HG02885 (cell line): ENCODE measurements at regions not wholly inside any gene's neighbourhood (a gene's known extent, or its start where the extent isn't known, plus 50 kb on each side); places are given as distances from the start of the nearest gene placed in this dataset.
"Not testable (repeated sequence)": the region's sequence is repeated elsewhere in the genome, so short reads cannot be mapped to it uniquely, and the experiment has no call there.

Source experiments
- ATAC-seq: cut with Tn5 transposase; IDR thresholded peaks from one replicate; pipeline ENCODE4 v1.9.1; 2021; ENCODE audit warnings: mild to moderate bottlenecking; ENCODE audit not compliant: unreplicated experiment, poor library complexity

- no peak for ATAC-seq
Measured at GRCh38 chr3:177447938-177448337, 250.7 kb upstream of the TBL1XR1 start.

- peak; percentile 28 for ATAC-seq
Measured at GRCh38 chr3:177448987-177449359, 251.7 kb upstream of the TBL1XR1 start.

DNA sequence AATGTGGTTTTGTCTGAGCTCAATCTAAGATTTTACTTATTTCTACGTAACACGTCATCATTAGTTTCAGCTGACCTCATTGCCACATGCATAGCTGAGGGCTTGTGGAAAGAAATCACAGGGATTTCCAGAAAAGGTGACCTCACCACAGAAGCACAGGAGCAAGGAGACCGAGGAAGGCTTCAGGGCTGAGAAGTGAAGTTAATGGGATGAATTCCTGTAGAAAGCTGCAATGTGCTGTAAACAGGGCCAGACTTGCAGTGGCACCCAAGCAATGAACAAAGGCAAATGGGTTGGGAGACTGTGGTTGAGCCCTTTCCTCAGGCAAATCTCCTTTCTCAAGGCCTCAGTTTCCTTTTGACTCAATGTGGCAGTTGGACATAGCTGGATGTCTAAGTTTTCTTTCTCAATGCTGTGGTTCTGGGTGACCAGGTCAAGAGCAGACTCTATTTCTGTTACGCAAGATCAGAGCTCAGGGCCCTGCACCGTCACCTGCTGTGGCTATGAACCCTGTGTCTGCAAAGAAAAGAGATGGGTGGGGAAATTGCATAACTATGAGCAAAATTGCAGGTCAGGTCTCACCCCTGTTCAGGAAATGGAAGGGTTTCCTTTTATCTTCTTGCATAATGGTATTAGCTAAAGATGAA lies 252.2 kb upstream of the TBL1XR1 start:
- ATAC-seq = peak; percentile 97

DNA sequence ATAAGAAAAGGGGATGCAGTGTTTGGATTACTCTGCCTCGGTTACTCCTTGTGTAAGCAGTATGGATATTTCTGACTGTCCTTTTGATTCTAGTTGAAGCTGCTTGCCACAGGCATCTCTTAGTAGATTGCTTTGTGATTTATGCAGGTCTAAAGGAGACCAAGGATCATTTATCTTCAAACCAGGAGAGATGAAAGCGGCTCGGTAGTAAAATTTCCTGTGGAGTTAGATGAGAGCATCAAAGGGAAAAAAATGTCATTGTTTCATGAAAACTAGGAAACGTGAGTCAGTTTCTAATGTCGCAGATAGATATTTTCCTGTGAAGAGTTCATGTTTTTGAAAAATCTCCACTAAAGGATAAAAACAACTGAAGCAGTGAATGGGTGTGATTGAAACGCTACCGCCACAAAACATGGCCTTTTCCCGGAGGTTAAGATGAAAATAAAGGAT lies 254.0 kb upstream of the TBL1XR1 start:
- ATAC-seq = no peak

- ATAC-seq = no peak
Measured at GRCh38 chr3:177451864-177452830, 254.9 kb upstream of the TBL1XR1 start.

- no peak for ATAC-seq
Measured at GRCh38 chr3:177452831-177453450, 255.7 kb upstream of the TBL1XR1 start.

- no peak for ATAC-seq
Measured at GRCh38 chr3:177453451-177453844, 256.2 kb upstream of the TBL1XR1 start.

DNA sequence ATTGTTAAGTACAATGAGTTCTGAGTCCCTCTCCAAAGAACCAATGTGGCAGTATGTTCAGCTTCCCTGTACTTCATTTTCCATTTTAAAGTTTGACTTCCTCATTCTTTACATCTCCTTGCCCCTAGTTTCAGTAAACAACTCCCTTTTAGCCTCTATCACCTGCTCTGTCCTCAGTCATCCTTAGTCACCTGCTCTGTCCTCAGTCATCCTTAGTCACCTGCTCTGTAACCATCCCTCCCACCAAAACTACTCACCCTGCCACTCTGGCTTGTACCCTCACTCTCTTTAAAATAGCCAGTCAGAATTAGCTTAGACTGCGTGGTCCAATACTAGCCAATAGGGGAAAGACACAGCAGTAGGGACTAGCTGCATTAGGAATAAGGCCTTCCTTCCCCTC lies 259.9 kb upstream of the TBL1XR1 start:
- not testable (repeated sequence) for ATAC-seq

DNA sequence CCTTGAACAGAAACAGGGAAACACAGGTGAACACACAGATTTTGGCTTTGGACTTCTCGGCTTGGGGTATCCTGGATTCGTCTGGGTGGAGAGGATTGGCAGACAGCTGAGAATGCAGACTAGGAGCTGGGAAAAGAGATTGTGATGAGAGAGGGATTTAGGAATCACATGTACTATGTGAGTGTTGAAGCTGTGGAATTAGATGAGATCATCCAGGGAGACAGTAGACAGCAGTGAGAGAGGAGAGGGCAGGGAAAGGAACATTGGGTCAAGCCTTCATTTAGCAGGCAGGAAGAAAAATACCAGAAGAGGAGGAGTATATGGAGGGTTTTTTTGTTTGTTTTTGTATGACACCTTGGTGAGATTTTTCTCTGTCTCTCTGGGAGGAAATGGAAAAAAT lies 262.1 kb upstream of the TBL1XR1 start:
- ATAC-seq = no peak

DNA sequence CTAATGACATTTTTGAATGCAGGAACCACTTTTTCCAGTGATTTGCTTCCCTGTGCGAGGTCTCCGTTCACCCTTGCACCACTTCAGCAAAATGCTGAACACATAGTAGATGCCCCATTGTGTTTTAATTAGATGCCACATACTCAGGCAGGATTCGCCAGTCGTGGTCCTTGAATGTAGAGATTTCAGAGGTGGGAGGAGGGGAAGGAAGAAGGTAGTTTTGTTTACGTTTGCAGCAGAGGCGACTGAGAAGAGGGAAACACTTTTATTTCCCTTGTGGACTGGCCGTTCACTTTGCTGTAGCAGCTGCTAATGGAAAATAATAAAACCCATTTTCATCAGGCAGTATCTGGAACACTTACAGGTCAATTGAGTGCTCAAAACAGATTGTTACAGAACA lies 262.8 kb upstream of the TBL1XR1 start:
- ATAC-seq = no peak

- ATAC-seq = no peak
Measured at GRCh38 chr3:177461765-177462164, 264.5 kb upstream of the TBL1XR1 start.

DNA sequence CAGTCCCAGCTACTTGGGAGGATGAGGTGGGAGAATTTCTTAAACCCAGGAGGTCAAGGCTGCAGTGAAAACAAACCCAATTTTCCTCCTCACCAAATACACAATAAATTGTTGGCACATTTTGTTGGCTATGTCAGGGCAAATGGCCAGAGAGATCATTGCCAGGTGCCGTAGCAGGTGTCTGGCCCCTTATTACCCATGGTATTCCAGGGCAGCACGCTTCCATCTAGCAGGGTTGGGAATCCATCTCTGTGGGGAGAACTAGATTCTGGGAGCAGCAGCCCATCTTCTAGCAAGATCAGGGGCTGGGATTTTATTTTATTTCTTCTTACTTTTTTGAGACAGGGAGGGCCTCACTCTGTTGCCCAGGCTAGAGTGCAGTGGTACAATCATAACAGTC lies 266.1 kb upstream of the TBL1XR1 start:
- not testable (repeated sequence) for ATAC-seq

DNA sequence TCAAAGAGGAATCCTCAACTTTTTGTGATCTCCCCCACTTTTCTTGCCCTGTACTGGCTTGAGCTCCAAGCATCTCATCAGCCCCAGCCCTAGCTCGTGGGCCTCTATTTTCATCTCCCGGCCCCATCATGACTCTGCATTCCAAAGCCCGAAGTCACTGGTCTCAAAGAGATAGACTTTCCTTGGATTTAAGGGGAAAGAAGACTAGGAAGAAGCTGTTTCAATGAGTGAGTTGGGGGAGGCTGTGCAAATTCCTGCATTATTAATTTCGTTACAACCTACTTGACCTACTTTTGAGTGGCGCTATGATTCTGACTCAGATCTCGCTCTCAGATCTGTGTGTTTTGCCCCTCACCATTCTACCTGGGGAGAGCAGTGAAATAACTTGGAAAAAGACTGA lies 266.6 kb upstream of the TBL1XR1 start:
- no peak for ATAC-seq

DNA sequence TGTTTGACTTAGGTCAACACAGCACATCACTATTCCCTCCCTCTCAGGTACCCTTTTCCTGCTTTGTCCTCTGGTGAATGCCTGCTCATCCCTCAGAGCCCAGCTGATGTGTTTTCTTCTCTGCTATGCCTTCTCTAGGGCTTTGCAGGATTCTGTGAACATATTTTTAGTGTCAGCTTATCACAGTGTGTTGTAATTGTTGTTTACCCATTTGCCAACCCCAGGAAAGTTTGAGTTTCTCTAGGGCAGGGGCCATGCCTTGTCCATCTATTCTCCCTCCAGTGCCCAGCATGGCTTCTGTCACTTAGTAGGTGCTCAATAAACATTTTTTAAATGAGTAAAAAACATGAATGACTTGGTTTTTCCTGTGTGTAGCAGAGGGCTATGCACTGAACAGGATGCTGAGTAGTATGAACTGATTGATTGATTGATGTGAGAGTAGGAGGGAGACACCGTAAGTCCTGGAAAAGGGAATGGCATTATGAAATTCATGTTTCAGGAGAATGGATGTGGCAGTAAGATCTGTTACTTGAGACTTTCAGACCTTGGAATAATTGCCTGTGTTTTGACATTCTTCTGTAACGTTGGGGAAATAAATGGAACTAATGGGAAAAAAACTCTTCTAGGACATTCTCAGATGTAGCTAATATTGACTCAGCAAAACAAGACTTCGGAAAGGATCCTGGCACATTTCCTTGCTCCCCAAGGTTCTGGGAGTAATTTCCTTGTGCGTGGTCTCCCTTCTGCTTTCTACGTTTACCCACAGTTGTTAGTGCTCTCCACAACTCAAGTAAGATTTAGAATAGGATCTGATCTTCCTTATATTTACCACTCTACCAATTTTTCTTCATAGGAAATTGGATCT lies 267.3 kb upstream of the TBL1XR1 start:
- no peak for ATAC-seq

DNA sequence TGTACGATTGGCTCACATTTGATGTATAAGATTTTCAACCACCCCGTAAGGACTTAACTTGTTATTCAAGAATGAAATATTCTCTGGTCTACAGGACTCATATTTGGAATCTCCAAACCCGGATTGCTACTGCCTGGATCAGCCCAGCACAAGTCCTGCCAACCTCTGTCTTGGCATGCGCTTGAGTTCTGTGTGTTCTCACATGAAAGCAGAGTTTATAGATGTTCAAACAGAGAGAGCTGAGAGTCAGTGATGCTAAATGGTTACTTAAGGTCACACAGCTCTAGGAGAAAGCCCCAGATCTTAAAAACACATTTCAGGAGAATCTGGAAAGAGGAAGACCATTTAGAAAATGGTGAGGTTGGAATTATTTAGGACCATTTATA lies 268.0 kb upstream of the TBL1XR1 start:
- no peak for ATAC-seq

DNA sequence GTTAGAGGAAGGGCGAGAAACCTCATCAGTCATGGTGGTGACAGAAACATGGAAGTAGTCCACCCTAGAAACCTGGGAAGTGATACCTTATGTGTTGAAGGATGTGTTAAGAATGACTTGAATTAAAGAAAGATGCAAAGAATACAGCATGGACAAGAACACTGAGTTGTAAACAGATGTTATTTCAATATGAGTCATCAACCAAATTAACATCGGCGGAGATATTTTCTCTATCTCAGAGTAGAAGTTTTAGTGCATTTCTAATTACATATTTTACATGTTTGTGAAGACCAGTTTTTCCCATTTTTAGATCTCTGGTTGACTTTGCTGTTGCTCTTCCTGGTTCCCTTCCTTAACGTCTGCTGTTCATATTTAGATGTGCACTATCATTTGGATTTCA lies 268.8 kb upstream of the TBL1XR1 start:
- no peak for ATAC-seq

GRCh38 chr3:177466622-177467021 lies 269.3 kb upstream of the TBL1XR1 start:
- not testable (repeated sequence) for ATAC-seq

DNA sequence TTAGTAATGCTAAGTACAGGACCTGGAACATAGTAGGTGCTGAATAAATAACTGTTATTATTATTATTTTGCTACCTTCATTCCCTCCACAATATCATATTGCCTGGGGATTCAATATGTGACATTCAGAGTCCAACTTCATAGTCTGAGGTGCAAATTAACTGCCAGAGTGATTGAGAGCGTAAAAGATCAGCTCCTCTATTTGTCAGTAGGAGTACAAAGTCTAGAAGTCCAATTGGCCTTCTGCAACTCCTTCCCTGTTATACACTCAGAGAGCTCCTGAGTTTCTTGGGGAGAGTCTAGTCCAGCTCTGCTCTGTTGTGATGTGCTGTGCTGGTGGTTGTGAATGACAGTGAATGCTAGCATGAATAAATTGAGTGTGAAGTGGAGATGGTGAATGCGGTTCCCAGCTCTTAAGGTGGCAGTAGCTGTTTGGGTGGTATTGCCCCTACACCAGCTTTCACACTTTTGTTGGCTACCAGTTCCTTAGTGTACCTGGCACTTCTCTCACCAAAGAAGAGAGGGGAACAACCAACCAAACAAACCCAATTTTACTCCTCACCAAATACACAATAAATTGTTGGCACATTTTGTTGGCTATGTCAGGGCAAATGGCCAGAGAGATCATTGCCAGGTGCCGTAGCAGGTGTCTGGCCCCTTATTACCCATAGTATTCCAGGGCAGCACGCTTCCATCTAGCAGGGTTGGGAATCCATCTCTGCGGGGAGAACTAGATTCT lies 270.1 kb upstream of the TBL1XR1 start:
- ATAC-seq = no peak

DNA sequence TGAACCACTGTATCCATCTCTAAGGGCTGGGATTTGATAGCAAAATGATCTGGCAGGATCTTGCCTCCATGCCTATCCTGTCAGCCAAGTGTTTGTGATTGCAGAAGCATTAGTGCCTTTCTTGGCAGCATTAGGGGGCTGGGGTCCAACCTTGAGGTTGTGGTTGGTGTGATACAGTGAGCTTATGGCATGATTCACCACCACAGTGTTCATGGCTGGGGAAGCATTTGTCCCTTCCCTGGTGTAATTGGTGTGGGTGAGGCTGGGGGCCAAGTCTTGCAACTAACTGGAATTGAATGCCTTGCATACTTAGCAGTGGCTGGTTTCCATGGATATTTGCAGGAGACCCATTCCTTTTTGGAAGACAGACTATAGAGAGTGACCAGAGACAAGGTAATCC lies 271.0 kb upstream of the TBL1XR1 start:
- ATAC-seq = no peak

GRCh38 chr3:177468816-177469215 lies 271.5 kb upstream of the TBL1XR1 start:
- ATAC-seq = no peak
